PFSK-1 (cell line): ENCODE measurements at regions not wholly inside any gene's neighbourhood (a gene's known extent, or its start where the extent isn't known, plus 50 kb on each side); places are given as distances from the start of the nearest gene placed in this dataset.

Experiments used
- FOXP2 ChIP-seq: optimal IDR thresholded peaks from 2 replicates; pipeline ENCODE3; 2011; ENCODE audit warnings: borderline replicate concordance, control low read depth, inconsistent platforms; ENCODE audit not compliant: insufficient read depth; ENCODE audit errors: extremely low read length, extremely low read depth
- POLR2AphosphoS5 ChIP-seq: IDR thresholded peaks from 2 replicates; pipeline ENCODE4 v1.6.1; 2012; ENCODE audit warnings: low read depth, mild to moderate bottlenecking, control low read depth, low read length, moderate library complexity
- REST ChIP-seq, 2 experiments: IDR thresholded peaks; 2 replicates each; pipeline versions ENCODE4 v1.6.1 to v1.8.0; 2011 to 2012; ENCODE audit warnings: low read depth in 2 of 2, low read length in 2 of 2, control low read depth in 1 of 2, inconsistent platforms in 1 of 2, mild to moderate bottlenecking in 1 of 2, moderate library complexity in 1 of 2; ENCODE audit not compliant: insufficient read depth in 1 of 2
- SIN3A ChIP-seq: IDR thresholded peaks from 2 replicates; pipeline ENCODE4 v1.6.1; 2012; ENCODE audit warnings: mild to moderate bottlenecking, low read length, moderate library complexity, borderline replicate concordance; ENCODE audit not compliant: insufficient read depth
- TAF1 ChIP-seq: IDR thresholded peaks from 2 replicates; pipeline ENCODE4 v1.6.1; 2012; ENCODE audit warnings: low read length, control low read depth, borderline replicate concordance; ENCODE audit not compliant: insufficient read depth

GRCh38 chr2:18911416-18911815, 322.0 kb upstream of the NT5C1B start:
- TF ChIP-seq TAF1: no peak
- TF ChIP-seq SIN3A: no peak
- TF ChIP-seq REST (IDR thresholded peaks at IDR 0.05; ENCODE audit: insufficient read depth in 1 of 2, low read depth in 2 of 2, low read length in 2 of 2): no peak
- no peak for TF ChIP-seq POLR2AphosphoS5
- TF ChIP-seq FOXP2: no peak
